GM23338 (cell line): ENCODE measurements at regions not wholly inside any gene's neighbourhood (a gene's known extent, or its start where the extent isn't known, plus 50 kb on each side); places are given as distances from the start of the nearest gene placed in this dataset.

ENCODE experiments used
- ATAC-seq: fragments of 200-7000 bp; cut with Tn5 transposase; 3 replicates; pipeline ENCODE4 v1.9.1; 2020
- DNase-seq: peaks from one replicate; pipeline ENCODE4 v3.0.0-alpha.2; 2015; ENCODE audit warnings: low spot score
- H2AFZ ChIP-seq: fragments of 200-600 bp; sonication (generic); 2 replicates; pipeline ENCODE4 v1.8.0; 2016; ENCODE audit warnings: antibody characterized with exemption, mild to moderate bottlenecking, moderate library complexity
- H3F3A ChIP-seq: fragments of 200-600 bp; sonication (generic); replicated peaks from 2 replicates; pipeline ENCODE4 v1.8.0; 2017; ENCODE audit warnings: antibody characterized with exemption, mixed run types, low read depth
- H3K27ac ChIP-seq: fragments of 200-600 bp; sonication (generic); 2 replicates; pipeline ENCODE4 v1.6.1; 2016; ENCODE audit warnings: low read depth
- H3K27me3 ChIP-seq: fragments of 200-600 bp; sonication (generic); 2 replicates; pipeline ENCODE4 v1.8.0; 2016; ENCODE audit warnings: mild to moderate bottlenecking, mixed run types, moderate library complexity; ENCODE audit not compliant: insufficient read depth
- H3K36me3 ChIP-seq: fragments of 200-600 bp; sonication (generic); 2 replicates; pipeline ENCODE4 v1.8.0; 2016; ENCODE audit warnings: mild to moderate bottlenecking; ENCODE audit not compliant: insufficient read depth
- H3K4me1 ChIP-seq: fragments of 200-600 bp; sonication (generic); 2 replicates; pipeline ENCODE4 v1.8.0; 2016; ENCODE audit warnings: mild to moderate bottlenecking, moderate library complexity; ENCODE audit not compliant: insufficient read depth
- H3K4me2 ChIP-seq: fragments of 200-600 bp; sonication (generic); 2 replicates; pipeline ENCODE4 v1.7.1; 2017; ENCODE audit warnings: mixed run types
- H3K4me3 ChIP-seq: fragments of 200-600 bp; sonication (generic); 2 replicates; pipeline ENCODE4 v1.6.1; 2016; ENCODE audit warnings: mixed run types
- H3K79me2 ChIP-seq: fragments of 200-600 bp; sonication (generic); replicated peaks from 2 replicates; pipeline ENCODE4 v1.8.0; 2017; ENCODE audit warnings: mild to moderate bottlenecking; ENCODE audit not compliant: insufficient read depth
- H3K9me2 ChIP-seq: fragments of 200-600 bp; sonication (generic); 2 replicates; pipeline ENCODE4 v1.8.0; 2017; ENCODE audit not compliant: insufficient read depth
- H4K20me1 ChIP-seq: fragments of 200-600 bp; sonication (generic); replicated peaks from 2 replicates; pipeline ENCODE4 v1.8.0; 2017; ENCODE audit warnings: mild to moderate bottlenecking; ENCODE audit not compliant: insufficient read depth
- H3K27ac Mint-ChIP-seq: 2 replicates; pipeline ENCODE4 v1.8.0; 2020; ENCODE audit warnings: inconsistent platforms, mild to moderate bottlenecking, moderate library complexity, mixed read lengths
- H3K27me3 Mint-ChIP-seq: 3 replicates; pipeline ENCODE4 v1.8.0; 2022; ENCODE audit warnings: low read depth, mild to moderate bottlenecking, moderate library complexity, mixed read lengths, inconsistent platforms; ENCODE audit not compliant: insufficient read depth, poor library complexity
- H3K36me3 Mint-ChIP-seq: 3 replicates; pipeline ENCODE4 v1.8.0; 2021; ENCODE audit warnings: low read depth, mild to moderate bottlenecking, inconsistent platforms, moderate library complexity, mixed read lengths
- H3K4me1 Mint-ChIP-seq: 3 replicates; pipeline ENCODE4 v1.8.0; 2020; ENCODE audit warnings: mild to moderate bottlenecking, inconsistent platforms, mixed read lengths
- H3K4me3 Mint-ChIP-seq: 3 replicates; pipeline ENCODE4 v1.8.0; 2021; ENCODE audit warnings: moderate library complexity, mild to moderate bottlenecking, inconsistent platforms, mixed read lengths
- H3K9me3 Mint-ChIP-seq: 3 replicates; pipeline ENCODE4 v1.8.0; 2020; ENCODE audit warnings: moderate library complexity, mild to moderate bottlenecking, inconsistent platforms, mixed read lengths
- CREB1 ChIP-seq: fragments of 250-450 bp; sonication (Bioruptor Pico); IDR thresholded peaks from 2 replicates; pipeline ENCODE4 v1.5.0; 2020; ENCODE audit warnings: low read depth, mild to moderate bottlenecking, moderate library complexity
- EZH2 ChIP-seq: fragments of 200-600 bp; sonication (generic); IDR thresholded peaks from one replicate; pipeline ENCODE4 v1.8.0; 2017; ENCODE audit warnings: antibody characterized with exemption, mild to moderate bottlenecking, low read depth; ENCODE audit not compliant: unreplicated experiment
- JUNB ChIP-seq: IDR thresholded peaks from one replicate; pipeline ENCODE4 v1.6.1; 2016; ENCODE audit warnings: antibody characterized with exemption; ENCODE audit not compliant: unreplicated experiment
- POLR2AphosphoS5 ChIP-seq: IDR thresholded peaks from 2 replicates; pipeline ENCODE4 v1.6.1; 2016; ENCODE audit warnings: antibody characterized with exemption, low read depth
- STAT1 ChIP-seq: IDR thresholded peaks from one replicate; pipeline ENCODE4 v1.6.1; 2016; ENCODE audit warnings: antibody characterized with exemption; ENCODE audit not compliant: unreplicated experiment
- ZNF114 ChIP-seq: fragments of 250-450 bp; sonication (Bioruptor Pico); IDR thresholded peaks from 2 replicates; pipeline ENCODE4 v1.5.0; 2020; ENCODE audit warnings: mild to moderate bottlenecking, moderate library complexity
- ZNF331 ChIP-seq: fragments of 250-450 bp; sonication (Bioruptor Pico); IDR thresholded peaks from 2 replicates; pipeline ENCODE4 v1.5.0; 2020; ENCODE audit warnings: low read depth, mild to moderate bottlenecking, moderate library complexity
- ZNF462 ChIP-seq: fragments of 250-450 bp; sonication (Bioruptor Pico); IDR thresholded peaks from 2 replicates; pipeline ENCODE4 v1.5.0; 2020; ENCODE audit warnings: mild to moderate bottlenecking, moderate library complexity
- TF ChIP-seq, protein P1 (sequence below), 2 experiments: fragments of 200-600 bp in 1 of 2; sonication (generic) in 1 of 2; conservative IDR thresholded peaks; 2 replicates each; pipeline versions ENCODE4 v1.5.1 to v1.6.1; 2016 to 2017; ENCODE audit warnings: antibody characterized with exemption in 2 of 2, low read depth in 2 of 2, mild to moderate bottlenecking in 2 of 2, moderate library complexity in 1 of 2
- TF ChIP-seq, protein P2 (sequence below): IDR thresholded peaks from one replicate; pipeline ENCODE4 v1.6.1; 2018; ENCODE audit warnings: antibody characterized with exemption; ENCODE audit not compliant: unreplicated experiment
- TF ChIP-seq, protein P3 (sequence below): IDR thresholded peaks from 2 replicates; pipeline ENCODE4 v1.6.1; 2016; ENCODE audit warnings: antibody characterized with exemption

- H3K4me3 Mint-ChIP-seq, result no peak overlapping the region
- H3K9me3 Mint-ChIP-seq, result no peaks in the 10 kb centered on the region
- Histone ChIP-seq H3K9me2 (no peaks in the 10 kb centered on the region), H3F3A (no peaks in the 10 kb centered on the region), H3K27me3 (no peaks in the 10 kb centered on the region), H3K4me2 (no peak overlapping the region), H3K4me3 (no peak overlapping the region), H3K36me3 (no peaks in the 10 kb centered on the region), H4K20me1 (no peaks in the 10 kb centered on the region), H3K27ac (no peak overlapping the region), H3K4me1 (no peaks in the 10 kb centered on the region), H2AFZ (no peak overlapping the region), H3K79me2 (no peaks in the 10 kb centered on the region)
- H3K27ac Mint-ChIP-seq, result no peak overlapping the region
- H3K27me3 Mint-ChIP-seq, result no peaks in the 10 kb centered on the region
- H3K36me3 Mint-ChIP-seq, result no peaks in the 10 kb centered on the region
- H3K4me1 Mint-ChIP-seq, result no peaks in the 10 kb centered on the region
- TF ChIP-seq CREB1 (CRISPR knock-in tag) (no peak), ZNF462 (CRISPR knock-in tag) (no peak), JUNB (no peak), POLR2AphosphoS5 (no peak), ZNF114 (CRISPR knock-in tag) (no peak), STAT1 (no peak), ZNF331 (CRISPR knock-in tag) (no peak), EZH2 (no peak)
- TF ChIP-seq, protein P1, sequence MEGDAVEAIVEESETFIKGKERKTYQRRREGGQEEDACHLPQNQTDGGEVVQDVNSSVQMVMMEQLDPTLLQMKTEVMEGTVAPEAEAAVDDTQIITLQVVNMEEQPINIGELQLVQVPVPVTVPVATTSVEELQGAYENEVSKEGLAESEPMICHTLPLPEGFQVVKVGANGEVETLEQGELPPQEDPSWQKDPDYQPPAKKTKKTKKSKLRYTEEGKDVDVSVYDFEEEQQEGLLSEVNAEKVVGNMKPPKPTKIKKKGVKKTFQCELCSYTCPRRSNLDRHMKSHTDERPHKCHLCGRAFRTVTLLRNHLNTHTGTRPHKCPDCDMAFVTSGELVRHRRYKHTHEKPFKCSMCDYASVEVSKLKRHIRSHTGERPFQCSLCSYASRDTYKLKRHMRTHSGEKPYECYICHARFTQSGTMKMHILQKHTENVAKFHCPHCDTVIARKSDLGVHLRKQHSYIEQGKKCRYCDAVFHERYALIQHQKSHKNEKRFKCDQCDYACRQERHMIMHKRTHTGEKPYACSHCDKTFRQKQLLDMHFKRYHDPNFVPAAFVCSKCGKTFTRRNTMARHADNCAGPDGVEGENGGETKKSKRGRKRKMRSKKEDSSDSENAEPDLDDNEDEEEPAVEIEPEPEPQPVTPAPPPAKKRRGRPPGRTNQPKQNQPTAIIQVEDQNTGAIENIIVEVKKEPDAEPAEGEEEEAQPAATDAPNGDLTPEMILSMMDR (conservative IDR thresholded peaks at IDR 0.05; ENCODE audit: low read depth in 2 of 2), result no peak
- TF ChIP-seq, protein P2, sequence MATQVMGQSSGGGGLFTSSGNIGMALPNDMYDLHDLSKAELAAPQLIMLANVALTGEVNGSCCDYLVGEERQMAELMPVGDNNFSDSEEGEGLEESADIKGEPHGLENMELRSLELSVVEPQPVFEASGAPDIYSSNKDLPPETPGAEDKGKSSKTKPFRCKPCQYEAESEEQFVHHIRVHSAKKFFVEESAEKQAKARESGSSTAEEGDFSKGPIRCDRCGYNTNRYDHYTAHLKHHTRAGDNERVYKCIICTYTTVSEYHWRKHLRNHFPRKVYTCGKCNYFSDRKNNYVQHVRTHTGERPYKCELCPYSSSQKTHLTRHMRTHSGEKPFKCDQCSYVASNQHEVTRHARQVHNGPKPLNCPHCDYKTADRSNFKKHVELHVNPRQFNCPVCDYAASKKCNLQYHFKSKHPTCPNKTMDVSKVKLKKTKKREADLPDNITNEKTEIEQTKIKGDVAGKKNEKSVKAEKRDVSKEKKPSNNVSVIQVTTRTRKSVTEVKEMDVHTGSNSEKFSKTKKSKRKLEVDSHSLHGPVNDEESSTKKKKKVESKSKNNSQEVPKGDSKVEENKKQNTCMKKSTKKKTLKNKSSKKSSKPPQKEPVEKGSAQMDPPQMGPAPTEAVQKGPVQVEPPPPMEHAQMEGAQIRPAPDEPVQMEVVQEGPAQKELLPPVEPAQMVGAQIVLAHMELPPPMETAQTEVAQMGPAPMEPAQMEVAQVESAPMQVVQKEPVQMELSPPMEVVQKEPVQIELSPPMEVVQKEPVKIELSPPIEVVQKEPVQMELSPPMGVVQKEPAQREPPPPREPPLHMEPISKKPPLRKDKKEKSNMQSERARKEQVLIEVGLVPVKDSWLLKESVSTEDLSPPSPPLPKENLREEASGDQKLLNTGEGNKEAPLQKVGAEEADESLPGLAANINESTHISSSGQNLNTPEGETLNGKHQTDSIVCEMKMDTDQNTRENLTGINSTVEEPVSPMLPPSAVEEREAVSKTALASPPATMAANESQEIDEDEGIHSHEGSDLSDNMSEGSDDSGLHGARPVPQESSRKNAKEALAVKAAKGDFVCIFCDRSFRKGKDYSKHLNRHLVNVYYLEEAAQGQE, result no peak
- TF ChIP-seq, protein P3, sequence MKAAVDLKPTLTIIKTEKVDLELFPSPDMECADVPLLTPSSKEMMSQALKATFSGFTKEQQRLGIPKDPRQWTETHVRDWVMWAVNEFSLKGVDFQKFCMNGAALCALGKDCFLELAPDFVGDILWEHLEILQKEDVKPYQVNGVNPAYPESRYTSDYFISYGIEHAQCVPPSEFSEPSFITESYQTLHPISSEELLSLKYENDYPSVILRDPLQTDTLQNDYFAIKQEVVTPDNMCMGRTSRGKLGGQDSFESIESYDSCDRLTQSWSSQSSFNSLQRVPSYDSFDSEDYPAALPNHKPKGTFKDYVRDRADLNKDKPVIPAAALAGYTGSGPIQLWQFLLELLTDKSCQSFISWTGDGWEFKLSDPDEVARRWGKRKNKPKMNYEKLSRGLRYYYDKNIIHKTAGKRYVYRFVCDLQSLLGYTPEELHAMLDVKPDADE, result no peak
- ATAC-seq, result no peak
- DNase-seq, result no peak
Measured at GRCh38 chr7:53437336-53437735, 401.9 kb downstream of the POM121L12 start.
